IMR-90 (cell line): ENCODE measurements at regions not wholly inside any gene's neighbourhood (a gene's known extent, or its start where the extent isn't known, plus 50 kb on each side); places are given as distances from the start of the nearest gene placed in this dataset. TPM values are rescaled to one million over a fixed set of nuclear protein-coding genes. Genes with fewer than 3 reads are reported as not detected.

Experiments used
- microRNA-seq, 2 experiments: library from miRNA; stranded (forward) in 1 of 2; unstranded in 1 of 2; fragments of 10-50 nt in 1 of 2; fragments of <30 nt in 1 of 2; gene quantifications in 1 of 2; microRNA quantifications in 1 of 2; one replicate each; pipeline versions ENCODE3 to v1.1.0; 2013 to 2020; ENCODE audit not compliant: insufficient read depth in 1 of 2, insufficient read length in 1 of 2, unreplicated experiment in 1 of 2
- small RNA-seq, 5 experiments: library from RNA; depleted of rRNA; stranded (forward); fragments of <200 nt; gene quantifications; one replicate each; pipeline ENCODE3, GENCODE V24; 2012

Small RNA genes in the stretch of these regions (microRNA-seq; reads per million reads assigned to microRNA genes)
- gene AC104619.4 (ENCODE audit: insufficient read depth, insufficient read length) = not detected
- not detected for gene RF00026 (ENCODE audit: insufficient read depth, insufficient read length)

Small RNA genes in the stretch of these regions (small RNA-seq; reads per million reads assigned to genes)
- 0 reads per million in 5 experiments for gene AC104619.4
- 0 reads per million in 5 experiments for gene RF00026
